ENCODE measurements at regions not wholly inside any gene's neighbourhood (a gene's known extent, or its start where the extent isn't known, plus 50 kb on each side); places are given as distances from the start of the nearest gene placed in this dataset.
"Not testable (repeated sequence)": the region's sequence is repeated elsewhere in the genome, so short reads cannot be mapped to it uniquely, and the experiment has no call there.

GRCh38 chr1:182227864-182228547 lies 163.6 kb downstream of the GLUL start:
- no peak for DNase-seq (ENCODE audit: low read depth)

DNA sequence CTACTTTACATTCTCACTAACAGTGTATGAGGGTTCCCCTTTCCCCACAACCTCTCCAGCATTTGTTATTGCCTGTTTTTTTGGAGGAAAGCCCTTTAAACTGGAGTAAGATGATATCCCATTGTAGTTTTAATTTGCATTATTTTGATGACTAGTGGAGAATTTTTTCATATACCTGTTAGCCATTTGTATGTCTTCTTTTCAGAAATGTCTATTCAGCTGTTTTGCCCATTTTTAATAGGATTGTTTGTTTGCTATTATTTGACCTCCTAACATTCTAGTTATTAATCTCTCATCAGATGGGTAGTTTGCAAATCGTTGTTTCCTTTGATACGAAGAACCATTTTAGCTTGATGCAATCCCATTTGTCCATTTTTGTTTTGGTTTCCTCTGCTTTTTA lies 165.0 kb downstream of the GLUL start:
- DNase-seq (ENCODE audit: low read depth) = no peak

DNA sequence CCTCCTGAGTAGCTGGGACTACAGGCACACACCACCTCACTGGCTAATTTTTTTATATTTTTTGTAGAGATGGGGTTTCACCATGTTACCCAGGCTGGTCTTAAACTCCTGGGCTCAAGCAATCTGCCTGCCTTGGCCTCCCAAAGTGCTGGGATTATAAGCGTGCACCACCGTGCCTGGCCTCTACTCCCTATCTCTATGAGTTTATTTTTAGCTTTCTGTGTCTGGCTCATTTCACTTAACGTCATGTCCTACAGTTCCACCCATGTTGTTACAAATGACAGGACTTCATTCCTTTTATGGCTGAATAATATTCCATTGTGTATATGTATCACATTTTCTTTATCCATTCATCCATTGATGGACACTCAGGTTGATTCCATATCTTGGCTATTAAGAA lies 164.2 kb upstream of the ZNF648 start:
- DNase-seq (ENCODE audit: low read depth) = not testable (repeated sequence)

DNA sequence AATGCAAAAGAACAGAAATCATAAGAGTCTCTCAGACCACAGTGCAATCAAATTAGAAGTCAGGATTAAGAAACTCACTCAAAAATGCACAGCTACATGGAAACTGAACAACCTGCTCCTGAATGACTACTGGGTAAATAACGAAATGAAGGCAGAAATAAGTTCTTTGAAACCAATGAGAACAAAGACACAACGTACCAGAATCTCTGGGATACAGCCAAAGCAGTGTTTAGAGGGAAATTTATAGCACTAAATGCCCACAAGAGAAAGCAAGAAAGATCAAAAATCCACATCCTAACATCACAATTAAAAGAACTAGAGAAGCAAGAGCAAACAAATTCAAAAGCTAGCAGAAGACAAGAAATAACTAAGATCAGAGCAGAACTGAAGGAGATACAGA lies 160.5 kb upstream of the ZNF648 start:
- DNase-seq (ENCODE audit: low read depth) = not testable (repeated sequence)

DNA sequence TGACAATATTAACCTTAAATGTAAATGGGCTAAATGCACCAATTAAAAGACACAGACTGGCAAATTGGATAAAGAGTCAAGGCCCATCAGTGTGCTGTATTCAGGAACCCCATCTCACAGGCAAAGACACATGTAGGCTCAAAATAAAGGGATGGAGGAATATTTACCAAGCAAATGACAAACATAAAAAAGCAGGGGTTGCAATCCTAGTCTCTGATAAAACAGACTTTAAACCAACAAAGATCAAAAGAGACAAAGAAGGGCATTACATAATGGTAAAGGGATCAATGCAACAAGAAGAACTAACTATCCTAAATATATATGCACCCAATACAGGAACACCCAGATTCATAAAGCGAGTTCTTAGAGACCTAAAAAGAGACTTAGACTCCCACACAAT lies 159.9 kb upstream of the ZNF648 start:
- not testable (repeated sequence) for DNase-seq (ENCODE audit: low read depth)

DNA sequence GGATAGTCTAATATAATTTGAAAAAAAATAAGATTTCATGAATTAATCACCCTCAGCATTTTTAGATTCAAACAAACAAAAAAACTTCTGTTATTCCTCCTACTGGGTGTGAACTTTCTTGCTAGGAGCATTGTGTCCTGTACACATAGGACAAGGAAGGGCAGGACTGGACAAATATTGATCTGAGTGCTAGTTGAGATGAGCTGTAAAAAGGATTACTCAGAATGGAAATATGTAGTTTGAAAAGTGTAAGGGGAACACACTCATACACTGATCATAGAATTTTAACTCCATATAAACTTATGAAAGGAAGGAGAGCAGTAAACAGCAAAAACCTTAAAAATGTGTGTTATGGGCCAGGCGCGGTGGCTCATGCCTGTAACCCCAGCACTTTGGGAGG lies 156.5 kb upstream of the ZNF648 start:
- DNase-seq (ENCODE audit: low read depth) = no peak

- no peak for DNase-seq (ENCODE audit: low read depth)
These were observed 155.6 kb upstream of the ZNF648 start for GRCh38 chr1:182217071-182217470.

DNA sequence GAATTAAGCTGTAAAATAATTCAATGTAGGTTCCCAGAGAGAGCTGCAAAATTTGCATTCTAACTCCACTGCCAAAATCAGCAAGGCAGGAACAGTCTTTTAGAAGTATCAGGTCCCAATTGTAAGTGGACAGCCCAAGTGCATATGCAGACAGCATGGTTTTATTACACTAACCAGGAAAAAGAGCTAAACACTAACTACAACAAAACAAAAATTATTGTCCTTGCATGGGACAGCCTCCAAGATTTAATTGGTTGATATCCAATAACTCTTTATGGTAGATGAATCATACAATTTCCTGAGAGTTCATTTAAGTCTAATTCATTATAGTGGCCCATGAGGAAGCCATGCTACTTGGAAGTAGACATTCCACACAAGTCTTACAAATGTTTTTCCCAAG lies 154.3 kb upstream of the ZNF648 start:
- DNase-seq (ENCODE audit: low read depth) = no peak

GRCh38 chr1:182213163-182213562 lies 151.7 kb upstream of the ZNF648 start:
- DNase-seq (ENCODE audit: low read depth) = no peak

DNA sequence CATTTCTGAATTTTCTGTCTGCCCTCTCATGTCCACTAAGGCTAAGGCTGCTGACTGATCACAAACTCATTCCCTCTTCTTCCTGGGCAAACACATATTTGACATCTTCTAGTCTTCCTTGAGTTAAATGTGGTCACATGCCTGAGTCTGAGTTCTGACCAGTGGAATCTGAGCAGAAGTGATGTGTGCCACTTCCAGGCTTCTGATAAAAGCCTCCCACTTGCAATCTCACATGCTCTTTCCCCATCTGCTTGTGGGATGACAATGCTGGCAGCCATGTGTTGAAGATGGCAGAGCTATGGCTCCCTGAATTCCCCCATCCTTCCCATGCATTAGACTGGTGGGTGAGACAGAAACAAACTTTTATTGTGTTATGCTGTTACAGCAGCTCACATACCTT lies 149.9 kb upstream of the ZNF648 start:
- DNase-seq (ENCODE audit: low read depth) = no peak

DNA sequence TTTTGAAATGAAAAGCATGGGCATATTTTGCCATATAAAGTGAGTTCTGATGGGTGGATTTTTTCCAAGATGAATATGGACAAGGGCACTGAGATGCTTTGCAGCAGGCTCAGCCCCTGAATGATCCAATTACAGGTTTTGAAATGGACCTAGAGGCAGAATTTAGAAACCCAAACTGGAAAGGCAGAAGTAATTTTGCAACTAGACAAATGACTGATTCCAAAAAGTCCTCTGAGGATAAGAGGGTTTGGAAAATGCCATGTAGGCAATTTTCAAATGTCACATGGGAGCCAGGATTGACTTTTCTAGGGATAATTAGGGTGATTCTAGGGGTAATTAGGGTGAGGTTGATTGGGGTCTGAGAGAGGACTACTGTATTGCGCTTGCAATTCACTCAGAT lies 148.9 kb upstream of the ZNF648 start:
- no peak for DNase-seq (ENCODE audit: low read depth)

DNA sequence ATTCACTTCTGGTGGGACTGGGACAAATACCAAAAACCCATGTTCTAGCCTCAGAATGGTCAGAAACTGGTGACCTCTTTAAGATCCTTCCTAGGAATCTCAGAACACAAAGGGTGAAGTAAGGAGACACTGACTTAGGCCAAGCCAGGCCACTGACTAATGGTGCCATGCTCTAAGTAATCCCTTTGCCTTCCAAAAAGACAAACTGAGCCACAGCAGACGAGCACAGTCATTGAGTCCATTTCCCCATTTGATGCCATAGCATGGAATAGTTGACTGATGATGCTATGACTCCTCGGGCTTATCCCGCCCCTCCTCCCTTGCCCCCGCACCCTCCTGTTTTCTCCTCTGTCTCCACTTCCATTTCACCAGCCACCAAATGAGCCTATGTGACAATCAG lies 145.8 kb upstream of the ZNF648 start:
- DNase-seq (ENCODE audit: low read depth) = no peak

- DNase-seq (ENCODE audit: low read depth) = no peak
These were observed 145.2 kb upstream of the ZNF648 start for GRCh38 chr1:182206626-182207239.

DNA sequence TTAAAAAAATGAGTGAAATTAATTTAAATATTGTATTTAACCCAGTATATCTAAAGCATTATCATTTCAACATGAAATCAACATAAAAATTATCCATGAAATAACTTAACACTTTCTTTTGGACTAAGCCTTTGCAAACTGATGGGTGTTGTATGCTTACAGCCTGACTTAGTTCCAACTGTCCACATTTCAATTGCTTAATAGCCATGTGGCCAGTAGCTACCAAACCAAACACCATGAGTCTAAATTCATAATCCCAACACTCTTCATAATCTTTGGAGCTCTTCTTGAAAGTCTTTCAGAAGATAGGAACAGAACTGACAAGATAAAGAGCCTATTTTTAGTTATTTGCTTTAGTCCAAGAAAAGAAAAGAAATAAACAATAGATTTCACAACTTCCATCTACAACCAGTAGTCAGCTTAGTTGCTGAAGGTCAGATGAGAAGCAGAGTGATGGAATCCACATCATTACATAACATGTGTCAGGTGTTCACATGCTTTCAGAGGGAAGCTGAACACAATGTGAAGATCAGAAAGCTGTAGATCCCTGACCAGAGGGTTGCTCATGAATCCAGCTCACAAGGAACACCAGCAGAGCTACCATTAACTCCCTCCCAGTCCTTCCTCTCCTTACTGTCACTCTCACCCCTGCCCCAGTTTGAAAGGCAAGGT lies 144.0 kb upstream of the ZNF648 start:
- DNase-seq (ENCODE audit: low read depth) = no peak

GRCh38 chr1:182203191-182203875 lies 141.8 kb upstream of the ZNF648 start:
- DNase-seq (ENCODE audit: low read depth) = no peak

- not testable (repeated sequence) for DNase-seq (ENCODE audit: low read depth)
These were observed 140.0 kb upstream of the ZNF648 start for GRCh38 chr1:182201490-182201889.

- no peak for DNase-seq (ENCODE audit: low read depth)
These were observed 138.7 kb upstream of the ZNF648 start for GRCh38 chr1:182200025-182200812.

- DNase-seq (ENCODE audit: low read depth) = no peak
These were observed 136.6 kb upstream of the ZNF648 start for GRCh38 chr1:182198006-182198605.

DNA sequence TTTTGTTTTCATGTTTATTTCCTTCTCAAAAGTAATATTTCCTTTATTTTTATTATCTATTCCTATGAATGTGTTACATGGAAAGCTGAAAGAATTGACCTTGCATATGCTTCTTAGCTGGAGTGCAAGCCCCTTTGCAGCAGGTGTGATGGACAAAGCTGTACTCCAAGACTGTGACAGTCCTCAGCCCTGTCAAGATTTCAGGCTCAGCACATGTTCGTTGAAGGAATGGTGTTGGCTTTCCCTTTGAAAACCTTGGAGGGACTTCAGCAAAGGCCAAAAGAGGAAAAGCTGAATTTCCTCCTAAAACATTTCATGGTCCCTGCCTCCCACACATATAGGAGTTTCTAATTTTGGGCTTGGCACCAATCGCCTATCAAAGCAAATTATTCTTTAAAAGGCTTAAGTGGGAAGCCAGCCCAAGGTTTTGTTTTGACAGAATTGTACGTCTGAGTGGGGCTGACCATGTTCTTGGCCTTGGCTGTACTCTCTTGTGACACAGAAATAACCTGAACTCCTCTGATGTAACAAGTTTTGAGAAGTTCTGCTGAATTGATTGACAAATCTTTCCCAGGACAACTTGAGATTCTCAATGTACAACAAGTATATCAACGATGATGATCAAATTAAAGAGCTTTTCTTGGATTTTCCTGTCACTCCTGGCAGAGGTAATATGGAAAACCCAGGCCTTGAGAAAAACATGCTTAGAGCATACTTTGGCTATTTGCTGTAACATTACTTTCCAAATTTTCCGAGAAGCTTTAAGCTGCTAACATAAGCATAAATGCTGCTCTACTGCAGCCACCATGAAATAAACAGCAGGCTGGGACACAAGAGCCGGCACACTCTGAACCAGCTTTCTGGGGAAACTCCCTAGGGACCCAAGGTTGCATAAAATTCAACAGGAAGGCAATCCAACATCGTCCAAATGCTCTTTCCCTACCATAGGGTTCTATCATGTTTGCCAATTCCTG lies 135.7 kb upstream of the ZNF648 start:
- no peak for DNase-seq (ENCODE audit: low read depth)

DNA sequence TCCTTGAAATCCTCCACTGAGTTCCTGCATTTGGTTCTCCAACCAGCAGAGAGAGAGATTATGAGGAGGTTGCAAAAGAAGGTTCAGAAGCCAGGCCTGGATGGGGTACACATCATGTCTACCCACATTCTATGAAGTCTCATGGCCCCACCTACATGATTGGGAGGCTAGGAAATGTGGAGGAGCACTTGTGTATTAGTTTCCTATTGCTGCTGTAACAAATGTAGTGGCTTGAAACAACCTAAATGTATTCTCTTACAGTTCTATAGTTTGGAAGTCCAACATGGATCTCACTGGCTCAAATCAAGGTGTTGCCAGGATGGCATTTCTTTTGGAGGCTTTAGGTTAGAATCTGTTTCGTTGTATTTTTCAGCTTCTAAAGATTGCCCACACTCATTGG lies 134.2 kb upstream of the ZNF648 start:
- no peak for DNase-seq (ENCODE audit: low read depth)

Data from stimulated activated CD8-positive, alpha-beta memory T cell treated with anti-CD3 and anti-CD28 coated beads, Interleukin-4, amount 100 ng/mL, for 24 hours (primary cell).